DMS153 (cell line): ENCODE measurements at regions not wholly inside any gene's neighbourhood (a gene's known extent, or its start where the extent isn't known, plus 50 kb on each side); places are given as distances from the start of the nearest gene placed in this dataset.

Experiments used
- DNase-seq: peaks from one replicate; lab custom pipeline; 2025; lab: John Stamatoyannopoulos, UW

GRCh38 chr16:64648282-64648681 is 473.6 kb downstream of the CDH11 start:
- DNase-seq, result no peak

DNA sequence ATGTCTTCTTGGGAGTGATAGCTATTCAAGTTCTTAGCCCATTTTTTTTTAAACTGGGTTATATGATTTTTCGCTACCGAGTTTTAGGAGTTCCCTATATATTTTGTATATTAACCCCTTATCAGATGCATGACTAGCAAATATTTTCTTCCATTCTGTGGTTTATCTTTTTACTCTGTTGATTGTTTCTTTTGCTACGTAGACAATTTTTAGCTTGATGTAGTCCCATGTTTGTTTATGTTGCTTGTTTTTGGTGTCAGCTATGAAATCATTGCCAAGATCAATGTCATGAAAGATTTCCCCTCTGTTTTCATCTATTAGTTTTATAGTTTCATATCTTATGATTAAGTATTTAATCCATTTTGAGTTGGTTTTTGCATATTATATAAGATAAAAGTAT is 480.5 kb downstream of the CDH11 start:
- DNase-seq, result no peak

- DNase-seq, result no peak
These were observed 483.1 kb downstream of the CDH11 start for GRCh38 chr16:64638766-64639165.

DNA sequence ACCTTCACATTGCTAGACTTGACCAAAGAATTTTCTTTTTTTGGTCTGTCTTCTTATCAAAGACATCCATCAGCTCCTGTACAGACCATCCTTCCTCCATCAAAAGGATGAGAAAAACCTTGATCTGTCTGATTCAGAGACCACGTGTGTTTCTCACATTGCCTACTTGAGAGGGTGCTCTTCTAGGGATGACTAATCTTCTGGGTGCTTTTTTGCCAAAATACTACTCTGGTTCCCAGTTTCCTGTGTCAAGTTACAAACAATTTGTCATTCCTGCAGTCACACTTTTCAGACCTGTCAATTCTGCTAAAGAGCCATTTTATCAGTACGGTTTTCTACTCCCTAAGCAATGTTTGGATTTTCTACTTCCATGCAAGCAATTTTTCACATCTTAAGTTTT is 492.2 kb downstream of the CDH11 start:
- no peak for DNase-seq

DNA sequence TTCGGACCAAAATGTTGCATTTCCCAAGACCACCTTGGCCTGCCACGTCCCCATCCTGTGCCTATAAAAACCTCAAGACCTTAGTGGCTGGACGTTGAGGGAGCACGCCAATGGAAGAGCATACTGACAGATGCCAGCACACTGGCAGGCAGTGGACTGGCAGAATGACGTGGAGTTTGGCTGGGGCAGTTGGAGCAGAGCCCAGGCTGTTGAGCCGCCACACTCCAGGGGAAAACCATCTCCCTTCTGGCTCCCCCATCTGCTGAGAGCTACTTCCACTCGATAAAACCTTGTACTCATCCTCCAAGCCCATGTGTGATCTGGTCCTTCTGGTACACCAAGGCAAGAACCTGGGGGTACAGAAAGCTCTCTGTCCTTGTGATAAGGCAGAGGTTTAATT is 494.1 kb downstream of the CDH11 start:
- DNase-seq, result no peak

DNA sequence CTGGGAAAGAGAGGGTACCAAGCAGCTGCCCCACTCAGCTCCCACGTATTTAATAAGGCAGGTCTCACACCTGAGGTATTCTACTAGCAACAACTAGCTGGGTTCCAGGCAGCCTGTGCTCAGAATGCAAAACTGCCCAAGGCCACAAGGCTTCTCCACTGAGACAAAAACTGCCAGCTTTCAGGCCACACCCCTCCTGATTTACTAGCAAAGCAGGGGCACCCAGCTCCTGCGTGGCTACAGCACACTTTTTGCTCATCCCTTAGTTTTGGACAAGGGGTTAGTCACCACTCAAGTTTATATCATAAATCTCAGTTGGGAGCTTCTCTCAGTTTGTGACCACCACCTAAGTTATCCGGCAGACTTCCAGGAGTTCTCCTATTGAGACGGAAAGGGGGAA is 494.6 kb downstream of the CDH11 start:
- DNase-seq, result no peak

GRCh38 chr16:64626776-64627175 is 495.1 kb downstream of the CDH11 start:
- DNase-seq, result no peak

DNA sequence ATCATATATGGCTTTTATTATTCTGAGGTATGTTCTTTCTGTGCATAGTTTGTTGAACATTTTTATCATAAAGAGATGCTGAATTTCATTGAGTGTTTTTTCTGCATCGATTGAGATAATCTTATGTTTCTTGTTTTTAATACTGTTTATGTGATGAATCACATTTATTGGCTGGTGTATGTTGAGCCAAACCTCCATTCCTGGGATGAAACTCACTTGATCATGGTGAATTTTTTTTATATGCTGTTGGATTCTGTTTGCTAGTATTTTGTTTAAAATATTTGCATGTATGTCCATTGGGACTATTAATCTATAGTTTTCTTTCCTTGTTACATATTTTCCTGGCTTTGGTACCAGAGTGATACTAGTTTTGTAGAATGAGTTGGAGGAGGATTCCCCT is 500.2 kb downstream of the CDH11 start:
- no peak for DNase-seq

DNA sequence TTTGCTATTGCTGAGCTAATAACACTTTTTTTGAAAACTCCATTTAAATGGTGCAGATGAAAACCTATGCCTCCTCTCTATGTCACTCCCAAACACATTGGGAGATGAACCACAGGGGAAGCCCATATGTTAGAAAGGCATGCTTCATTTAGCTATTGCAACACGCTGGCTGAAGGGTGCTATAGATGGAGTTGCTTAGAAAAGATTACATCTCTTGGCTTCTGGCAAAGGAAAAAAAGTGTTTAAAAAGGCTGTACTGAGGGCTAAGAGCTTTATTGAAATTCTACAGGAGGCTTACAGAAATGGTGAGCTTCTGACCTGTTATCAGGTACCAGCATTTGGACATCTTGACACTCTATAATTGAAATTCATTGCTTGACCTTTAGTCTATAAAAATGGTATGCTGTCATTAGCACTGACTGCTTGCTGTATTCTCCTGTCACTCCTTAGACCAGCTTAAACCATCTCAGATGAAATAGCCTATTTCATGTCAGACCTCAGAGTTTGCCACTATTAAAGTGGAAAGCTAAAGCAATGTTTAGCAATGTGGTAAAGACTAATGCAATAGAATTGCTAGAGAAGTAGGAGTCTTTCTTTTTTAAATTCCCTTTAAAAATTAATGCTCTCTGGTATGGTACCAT is 503.9 kb downstream of the CDH11 start:
- no peak for DNase-seq

DNA sequence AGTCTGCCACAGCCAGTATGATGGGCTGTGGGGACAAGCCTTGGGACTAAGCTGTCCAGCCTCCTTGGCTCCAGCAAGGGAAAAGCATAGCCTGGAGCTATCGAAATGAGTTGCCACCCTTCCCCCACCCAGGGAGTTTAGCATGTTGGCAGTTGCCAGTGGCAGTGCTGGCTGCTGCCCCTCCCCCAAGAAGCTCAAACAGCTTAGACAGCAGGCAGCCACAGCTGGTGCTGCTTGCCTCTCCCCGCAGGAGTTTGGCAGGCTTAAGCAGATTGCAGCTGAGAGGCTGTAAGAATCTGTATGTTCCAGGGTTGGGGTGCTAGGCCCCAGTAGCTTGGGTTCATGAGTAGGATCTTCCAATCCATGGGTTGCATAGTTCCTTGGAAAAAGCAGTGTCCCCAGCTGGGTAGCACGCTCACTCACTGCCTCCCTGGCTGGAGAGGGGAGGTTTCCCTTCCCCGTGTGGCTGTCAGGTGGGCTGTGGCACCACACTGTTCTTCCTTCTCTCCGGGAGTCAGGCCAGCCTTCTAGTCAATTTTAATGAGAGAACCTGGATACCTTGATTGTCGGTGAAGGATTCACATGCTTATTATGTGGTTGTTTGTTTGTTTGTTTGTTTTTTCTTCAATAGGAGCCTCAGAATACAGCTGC is 506.1 kb downstream of the CDH11 start:
- no peak for DNase-seq

GRCh38 chr16:64596196-64596595 is 525.7 kb downstream of the CDH11 start:
- DNase-seq, result no peak

- DNase-seq, result no peak
These were observed 531.4 kb downstream of the CDH11 start for GRCh38 chr16:64590513-64590912.

DNA sequence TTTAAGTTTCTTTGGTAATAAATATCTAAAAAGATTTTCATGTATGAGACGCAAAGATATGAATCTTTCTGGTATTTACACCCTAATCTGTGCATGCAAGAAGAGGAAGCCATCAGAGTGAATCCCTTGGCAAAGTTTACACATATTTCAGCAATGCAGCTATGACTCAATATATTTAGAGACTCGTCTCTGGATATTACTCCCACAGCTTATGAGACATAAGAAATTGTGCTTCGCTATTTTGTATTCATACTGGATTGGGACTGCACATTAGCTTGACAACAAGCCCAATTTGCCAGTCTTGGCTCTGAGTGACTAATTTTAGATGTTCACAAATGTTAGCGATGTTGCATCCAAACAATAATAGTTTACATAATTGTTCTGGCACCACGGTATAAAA is 532.0 kb downstream of the CDH11 start:
- no peak for DNase-seq

DNA sequence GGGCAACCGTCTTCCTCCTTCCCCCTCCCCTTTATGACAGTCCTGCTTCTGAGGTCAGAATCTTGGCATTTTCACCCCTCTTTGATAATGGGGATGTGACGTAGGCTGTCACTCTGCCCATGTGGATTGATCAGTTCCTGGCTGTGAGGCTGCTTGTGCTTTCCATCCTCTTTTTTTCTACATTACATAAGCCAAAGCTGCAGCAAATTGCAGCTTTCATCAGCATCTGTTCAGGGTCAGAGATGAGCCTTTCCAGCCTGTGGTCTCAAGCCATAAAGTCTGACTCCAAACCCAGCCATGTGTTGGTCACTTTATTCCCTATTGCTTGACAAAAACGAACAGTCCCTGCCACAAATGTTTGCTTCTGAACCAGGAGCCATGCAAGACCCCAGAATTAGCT is 535.1 kb downstream of the CDH11 start:
- no peak for DNase-seq

GRCh38 chr16:64585367-64585766 is 536.5 kb downstream of the CDH11 start:
- no peak for DNase-seq

GRCh38 chr16:64580558-64580957 is 541.3 kb downstream of the CDH11 start:
- DNase-seq, result no peak

GRCh38 chr16:64579712-64580111 is 542.2 kb downstream of the CDH11 start:
- DNase-seq, result no peak

GRCh38 chr16:64545768-64546167 is 576.1 kb downstream of the CDH11 start:
- no peak for DNase-seq

GRCh38 chr16:64544859-64545258 is 577.0 kb downstream of the CDH11 start:
- no peak for DNase-seq

DNA sequence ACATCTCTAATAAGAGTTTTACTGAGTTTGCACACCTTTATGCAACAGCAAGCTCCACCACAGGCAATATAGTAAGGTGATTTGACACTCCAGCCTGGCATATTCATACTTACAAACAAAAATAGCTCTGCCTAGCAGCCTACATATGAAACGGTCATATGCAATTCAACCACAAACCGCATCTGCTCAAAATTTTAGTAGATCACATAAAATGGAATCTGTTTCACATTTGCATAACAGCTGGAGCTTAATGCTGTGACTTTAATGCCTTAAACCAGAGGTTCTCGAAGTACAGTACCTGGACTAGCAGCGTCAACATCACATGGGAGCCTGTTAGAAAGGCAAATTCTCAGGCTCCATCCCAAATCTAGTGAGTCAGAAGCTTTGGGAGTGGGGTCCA is 578.4 kb downstream of the CDH11 start:
- DNase-seq, result no peak

GRCh38 chr16:64543031-64543430 is 578.8 kb downstream of the CDH11 start:
- DNase-seq, result no peak

DNA sequence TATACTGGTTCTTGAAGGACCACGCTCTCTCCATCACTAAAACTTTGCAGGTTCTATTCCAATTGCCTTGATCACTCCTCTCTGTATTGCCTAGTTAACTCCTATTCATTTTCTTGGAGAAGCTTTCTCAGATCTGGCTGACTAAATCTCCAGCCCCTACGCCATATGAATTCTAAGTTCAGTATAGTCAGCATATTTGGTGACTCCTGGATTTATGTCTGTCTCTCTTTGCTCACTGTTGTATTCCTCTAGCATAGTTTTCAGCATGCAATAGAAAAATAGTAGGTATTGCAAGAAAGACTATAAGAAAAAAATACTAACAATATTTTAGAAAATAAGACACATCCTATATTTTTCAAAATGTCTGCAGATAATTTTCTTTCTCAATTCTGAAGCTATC is 579.7 kb downstream of the CDH11 start:
- DNase-seq, result no peak

- no peak for DNase-seq
These were observed 580.2 kb downstream of the CDH11 start for GRCh38 chr16:64541621-64542020.

GRCh38 chr16:64540434-64540833 is 581.4 kb downstream of the CDH11 start:
- DNase-seq, result no peak
